ENCODE measurements at regions not wholly inside any gene's neighbourhood (a gene's known extent, or its start where the extent isn't known, plus 50 kb on each side); places are given as distances from the start of the nearest gene placed in this dataset.

DNA sequence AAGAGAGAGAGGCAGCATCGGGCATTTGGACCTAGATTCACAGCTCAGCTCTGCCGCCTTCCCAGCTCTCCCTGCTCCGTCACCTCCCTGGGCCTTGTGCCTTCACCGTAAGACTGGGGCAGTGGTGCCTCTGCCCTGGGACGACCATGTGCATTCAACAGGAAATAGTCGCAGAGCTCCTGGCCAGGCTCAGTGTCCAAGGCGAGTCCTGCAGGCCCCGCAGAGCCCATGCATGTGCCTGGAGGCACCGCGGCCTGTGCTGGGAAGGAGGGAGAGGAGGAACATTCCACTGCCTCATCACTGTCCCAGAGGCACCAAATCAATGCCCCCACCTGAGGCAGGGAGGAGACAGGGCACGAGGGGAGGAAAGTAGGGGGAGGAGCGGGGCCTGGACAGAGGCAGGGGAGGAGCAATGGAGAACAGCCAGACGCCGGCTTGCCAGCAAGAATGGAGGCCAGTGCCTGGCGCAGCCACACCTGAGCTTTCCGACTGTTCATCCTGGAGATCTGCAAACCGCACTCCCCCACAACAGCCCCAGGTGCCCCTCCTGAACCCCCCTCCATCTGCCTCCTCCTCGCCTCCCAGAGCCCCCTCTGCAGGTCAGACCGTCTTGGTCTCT, 74.4 kb upstream of the PRR5 start:
- TF ChIP-seq, protein P1, sequence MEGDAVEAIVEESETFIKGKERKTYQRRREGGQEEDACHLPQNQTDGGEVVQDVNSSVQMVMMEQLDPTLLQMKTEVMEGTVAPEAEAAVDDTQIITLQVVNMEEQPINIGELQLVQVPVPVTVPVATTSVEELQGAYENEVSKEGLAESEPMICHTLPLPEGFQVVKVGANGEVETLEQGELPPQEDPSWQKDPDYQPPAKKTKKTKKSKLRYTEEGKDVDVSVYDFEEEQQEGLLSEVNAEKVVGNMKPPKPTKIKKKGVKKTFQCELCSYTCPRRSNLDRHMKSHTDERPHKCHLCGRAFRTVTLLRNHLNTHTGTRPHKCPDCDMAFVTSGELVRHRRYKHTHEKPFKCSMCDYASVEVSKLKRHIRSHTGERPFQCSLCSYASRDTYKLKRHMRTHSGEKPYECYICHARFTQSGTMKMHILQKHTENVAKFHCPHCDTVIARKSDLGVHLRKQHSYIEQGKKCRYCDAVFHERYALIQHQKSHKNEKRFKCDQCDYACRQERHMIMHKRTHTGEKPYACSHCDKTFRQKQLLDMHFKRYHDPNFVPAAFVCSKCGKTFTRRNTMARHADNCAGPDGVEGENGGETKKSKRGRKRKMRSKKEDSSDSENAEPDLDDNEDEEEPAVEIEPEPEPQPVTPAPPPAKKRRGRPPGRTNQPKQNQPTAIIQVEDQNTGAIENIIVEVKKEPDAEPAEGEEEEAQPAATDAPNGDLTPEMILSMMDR (IDR thresholded peaks at IDR 0.05; ENCODE audit: insufficient read depth, low read depth, low read length, missing control alignments), result no peak
- DNase-seq (ENCODE audit: low read depth), result no peak
- no peak overlapping the region for H3K4me3 ChIP-seq (ENCODE audit: low read depth, low read length)

DNA sequence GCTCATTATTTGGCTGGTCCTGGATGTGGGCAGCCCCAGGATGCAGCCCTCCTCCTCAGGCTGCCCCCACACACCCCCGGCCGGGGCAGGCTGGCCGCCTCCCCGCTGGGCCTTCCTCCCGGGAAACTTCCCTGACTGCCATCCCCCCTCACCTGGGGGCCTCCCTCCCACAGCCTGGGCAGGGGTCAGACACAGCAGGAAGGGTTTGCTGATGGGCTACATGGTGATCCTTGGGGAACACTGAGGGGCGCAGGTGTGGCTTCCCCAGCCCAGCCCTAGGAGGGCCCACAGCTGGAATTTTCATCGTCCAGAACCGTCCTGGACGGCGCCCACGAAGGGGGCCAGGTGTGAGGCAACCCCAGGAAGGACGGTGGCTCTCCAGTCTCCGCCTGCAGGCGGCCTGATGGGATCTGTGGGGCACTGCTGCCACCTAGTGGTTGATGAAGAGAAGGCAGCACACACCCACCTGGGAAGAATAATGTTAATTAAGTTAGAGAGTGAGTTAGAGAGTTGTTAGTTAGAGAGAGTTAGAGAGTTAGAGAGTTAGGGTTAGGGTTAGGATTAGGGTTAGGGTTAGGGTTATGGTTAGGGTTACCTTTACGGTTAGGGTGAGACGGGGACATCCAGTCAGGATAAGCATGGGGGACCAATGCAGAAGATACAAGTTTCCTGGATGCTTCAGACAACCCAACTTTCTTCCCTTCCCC, 75.9 kb upstream of the PRR5 start:
- H3K4me3 ChIP-seq (ENCODE audit: low read depth, low read length), result no peak overlapping the region
- TF ChIP-seq, protein P1 (IDR thresholded peaks at IDR 0.05; ENCODE audit: insufficient read depth, low read depth, low read length, missing control alignments), result peak; percentile 89
- DNase-seq (ENCODE audit: low read depth), result peak; percentile 71

DNA sequence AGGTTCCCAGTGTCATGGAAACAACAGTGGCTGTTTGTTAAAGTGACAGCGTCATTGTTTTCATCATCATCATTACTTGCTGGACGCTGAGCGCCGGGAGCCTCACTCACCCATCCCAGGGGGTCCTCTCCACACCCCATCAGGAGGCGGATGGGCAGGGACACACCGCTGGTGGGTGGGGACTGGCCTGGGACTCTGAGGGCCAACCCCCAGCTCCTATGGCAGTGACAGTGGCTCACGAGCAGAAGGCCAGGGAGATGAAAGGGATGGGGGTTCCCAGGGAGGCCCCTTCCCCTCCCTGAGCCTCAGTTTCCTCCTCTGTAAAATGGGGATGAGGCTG, 76.6 kb upstream of the PRR5 start:
- TF ChIP-seq, protein P1 (IDR thresholded peaks at IDR 0.05; ENCODE audit: insufficient read depth, low read depth, low read length, missing control alignments), result no peak
- DNase-seq (ENCODE audit: low read depth), result no peak
- no peak overlapping the region for H3K4me3 ChIP-seq (ENCODE audit: low read depth, low read length)

DNA sequence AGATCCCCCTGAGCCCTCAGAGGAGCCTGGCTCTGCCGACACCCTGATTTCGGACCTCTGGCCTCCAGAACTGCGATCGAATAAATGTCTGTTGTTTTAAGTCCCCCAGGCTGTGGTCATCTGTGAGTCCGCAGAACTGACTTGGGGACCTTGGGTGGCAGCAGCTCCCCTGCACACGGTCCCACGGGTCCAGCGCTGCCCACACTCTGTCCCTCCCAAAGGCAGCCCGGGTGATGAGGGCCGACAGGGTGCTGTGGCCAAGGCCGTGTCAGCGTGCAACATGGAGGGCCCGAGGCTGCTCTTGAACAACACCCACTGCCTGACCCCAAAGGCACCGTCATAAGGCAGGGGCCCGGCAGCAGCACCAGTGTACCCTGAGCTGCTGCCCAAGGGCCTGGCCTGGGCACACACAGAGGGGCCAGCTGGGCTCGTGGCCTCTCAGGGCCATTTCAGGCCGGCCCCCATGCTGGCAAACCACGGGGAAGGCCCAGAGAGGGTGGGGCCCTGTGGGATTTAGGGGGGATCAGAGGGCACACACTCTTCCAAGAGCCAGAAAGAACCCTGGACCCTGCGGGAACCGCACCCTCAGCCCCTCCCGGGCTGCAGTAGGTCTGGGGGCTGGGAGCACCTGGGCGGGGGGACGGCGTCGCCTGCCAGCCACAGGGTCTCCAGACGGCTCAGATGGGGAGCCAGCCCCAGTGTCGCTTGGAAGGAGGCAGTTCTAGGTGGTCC, 77.1 kb upstream of the PRR5 start:
- no peak for DNase-seq (ENCODE audit: low read depth)
- TF ChIP-seq, protein P1 (IDR thresholded peaks at IDR 0.05; ENCODE audit: insufficient read depth, low read depth, low read length, missing control alignments), result no peak
- no peak overlapping the region for H3K4me3 ChIP-seq (ENCODE audit: low read depth, low read length)

DNA sequence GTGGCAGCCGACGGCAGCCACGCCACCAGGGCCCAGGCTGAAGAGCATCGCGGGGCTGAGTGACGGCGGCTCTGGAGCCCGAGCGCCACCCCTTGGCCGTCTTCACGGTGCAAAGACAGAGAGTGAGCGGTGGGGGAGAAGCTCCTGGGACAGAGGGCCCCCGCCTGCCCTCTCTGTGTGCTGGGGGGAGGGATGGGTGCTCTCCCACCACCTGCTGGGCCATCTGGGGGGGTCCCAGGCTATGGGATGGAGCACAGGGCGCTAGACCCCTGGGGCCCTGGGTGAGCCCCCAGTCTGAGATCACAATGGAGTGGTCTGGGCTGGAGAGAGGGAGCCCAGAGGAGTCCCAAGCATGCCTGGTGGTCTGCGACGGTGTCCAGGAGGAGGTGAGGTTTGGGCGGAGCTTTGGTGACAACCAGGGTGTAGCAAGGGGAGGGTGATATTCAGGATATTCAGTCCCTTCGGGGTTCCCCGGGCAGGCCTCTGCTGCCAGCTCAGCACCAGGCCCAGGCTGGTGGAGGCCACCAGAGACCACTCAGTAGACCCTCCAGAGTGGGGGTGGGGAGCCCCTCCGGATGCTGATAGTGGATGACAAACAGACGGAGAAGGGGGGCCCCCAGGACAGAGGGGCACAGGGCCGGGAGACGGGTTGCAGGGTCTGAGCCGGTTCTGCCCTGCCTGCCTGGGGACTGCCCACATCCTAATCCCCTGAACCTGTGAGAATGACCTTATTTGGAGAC, 78.1 kb upstream of the PRR5 start:
- TF ChIP-seq, protein P1 (IDR thresholded peaks at IDR 0.05; ENCODE audit: insufficient read depth, low read depth, low read length, missing control alignments), result peak; percentile 42
- peak; percentile 34 for DNase-seq (ENCODE audit: low read depth)
- H3K4me3 ChIP-seq (ENCODE audit: low read depth, low read length), result no peak overlapping the region

DNA sequence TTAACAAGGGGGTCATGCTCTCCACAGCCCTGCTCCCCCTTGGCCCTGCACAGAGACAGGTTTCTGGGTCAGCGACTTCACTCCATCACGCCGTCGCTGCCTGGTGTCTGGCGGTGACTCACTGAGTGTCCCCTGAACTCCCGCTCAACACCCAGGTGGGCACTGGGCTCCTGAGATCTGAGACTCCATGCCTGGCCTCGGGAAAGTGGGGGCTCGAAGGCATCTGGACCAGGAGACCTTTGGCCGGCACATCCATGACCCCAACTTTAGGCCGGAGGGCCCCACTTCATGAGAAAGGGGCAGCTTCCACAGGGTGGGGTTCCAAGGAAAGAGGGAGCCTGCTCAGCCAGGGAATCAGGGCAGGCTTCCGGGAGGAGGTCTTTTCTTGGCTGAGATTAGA, 79.3 kb upstream of the PRR5 start:
- H3K4me3 ChIP-seq (ENCODE audit: low read depth, low read length), result no peak overlapping the region
- TF ChIP-seq, protein P1 (IDR thresholded peaks at IDR 0.05; ENCODE audit: insufficient read depth, low read depth, low read length, missing control alignments), result no peak
- no peak for DNase-seq (ENCODE audit: low read depth)

Measured in GM12865 (cell line).